ENCODE measurements at regions not wholly inside any gene's neighbourhood (a gene's known extent, or its start where the extent isn't known, plus 50 kb on each side); places are given as distances from the start of the nearest gene placed in this dataset.

DNA sequence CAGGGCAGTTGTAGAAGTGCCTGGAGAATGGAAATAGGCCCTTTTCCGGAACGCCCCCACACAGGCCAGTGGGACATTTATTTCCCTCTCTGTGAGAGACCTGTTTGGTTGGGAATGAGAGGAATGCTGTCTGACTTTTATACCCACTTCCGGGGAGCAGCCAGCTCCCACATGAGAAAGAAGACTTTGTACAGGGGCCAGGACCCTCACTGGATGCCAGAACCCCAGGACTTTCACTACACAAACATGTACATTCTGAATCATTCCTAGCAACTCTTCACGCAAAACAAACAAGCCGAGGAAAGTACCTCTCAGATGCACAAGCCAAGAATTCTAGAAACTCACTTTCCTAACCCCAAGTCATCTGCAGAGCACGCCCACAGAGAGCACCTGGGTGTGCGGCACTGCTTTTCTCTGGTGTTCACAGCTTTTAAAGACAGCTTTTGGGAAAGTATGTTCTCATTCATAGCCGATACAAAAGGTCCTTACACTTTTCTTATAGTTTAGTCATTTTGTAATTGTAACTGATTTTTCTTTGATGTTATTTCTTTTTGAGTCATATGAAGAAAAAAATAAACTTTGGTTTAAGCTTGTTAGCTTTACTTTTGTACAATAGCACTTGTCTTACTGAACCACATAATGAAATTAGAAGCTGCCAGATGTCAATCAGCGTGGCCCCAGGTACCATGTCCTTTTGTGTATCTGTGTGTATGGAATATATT is 856.1 kb upstream of the ID2 start:
- DNase-seq = no peak

DNA sequence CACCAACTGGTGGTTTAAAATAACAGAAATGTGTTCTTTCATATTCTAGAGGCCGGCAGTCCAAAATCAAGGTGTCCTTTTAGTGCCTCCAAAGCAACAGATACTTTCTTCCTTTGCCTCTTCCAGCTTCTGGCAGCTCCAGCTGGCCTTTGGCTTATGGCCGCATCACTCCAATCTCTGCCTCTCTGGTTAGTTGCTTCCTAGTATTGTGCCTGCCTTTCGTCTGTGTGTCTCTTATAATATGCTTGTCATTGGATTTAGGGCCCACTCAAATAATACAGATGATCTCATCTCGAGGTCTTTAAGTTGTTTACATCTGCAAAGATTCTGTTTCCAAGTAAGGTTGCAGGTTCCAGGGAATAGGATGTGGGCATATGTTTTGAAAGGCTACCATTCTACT is 855.2 kb upstream of the ID2 start:
- DNase-seq = no peak

DNA sequence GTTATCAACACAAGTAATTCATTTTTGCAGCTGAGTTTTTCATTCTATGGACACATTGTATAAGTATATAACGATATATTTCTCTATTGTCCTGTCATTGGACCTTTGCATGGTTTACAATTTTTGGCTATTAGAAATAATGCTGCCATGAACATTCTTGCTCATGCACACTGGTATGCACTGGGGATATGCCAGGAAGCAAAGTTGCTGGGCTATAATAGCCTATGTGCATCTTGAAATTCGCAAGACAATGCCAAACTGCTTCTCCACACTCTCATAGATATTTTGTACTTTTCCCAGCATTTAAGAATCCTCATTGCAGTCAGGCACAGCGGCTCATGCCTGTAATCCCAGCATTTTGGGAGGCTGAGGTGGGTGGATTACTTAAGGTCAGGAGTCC is 852.6 kb upstream of the ID2 start:
- DNase-seq = no peak

DNA sequence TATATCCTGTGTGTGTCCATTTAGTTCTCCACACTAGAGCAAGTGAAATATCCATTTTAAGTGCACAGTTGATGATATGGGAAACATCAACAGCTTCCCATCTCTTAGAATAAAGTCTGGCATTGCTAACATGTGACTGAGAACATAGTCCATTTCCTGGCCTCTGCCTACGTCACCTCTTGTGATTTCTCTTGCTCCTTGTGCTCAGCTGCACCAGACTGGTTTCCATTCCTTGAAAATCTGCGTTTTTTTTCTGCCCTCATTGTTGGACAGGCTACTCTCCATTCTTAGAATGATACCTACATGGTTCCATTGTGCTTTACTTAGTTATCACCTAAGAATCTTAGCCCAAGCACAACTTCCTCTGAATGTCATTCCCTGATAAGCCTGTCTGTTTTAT is 851.2 kb upstream of the ID2 start:
- no peak for DNase-seq

DNA sequence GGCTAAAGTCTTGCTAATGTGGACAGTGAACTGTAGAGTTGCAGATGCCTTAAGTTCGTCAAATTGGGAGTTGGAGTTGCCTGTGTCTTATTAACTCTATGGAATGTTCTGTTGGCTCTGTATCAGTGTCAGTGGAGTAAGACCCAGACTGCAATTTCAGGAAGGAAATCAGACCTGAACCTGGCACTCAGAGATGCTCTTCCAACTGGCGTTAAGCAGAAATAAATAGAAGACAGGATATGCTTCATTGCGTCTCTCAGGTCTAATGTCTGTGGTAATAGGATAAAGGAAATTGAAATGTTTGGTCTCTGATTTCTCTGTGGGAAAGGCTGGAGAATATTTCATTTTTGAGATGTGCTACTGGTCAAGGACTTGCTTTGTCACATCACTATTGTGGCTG is 846.7 kb upstream of the ID2 start:
- no peak for DNase-seq

DNA sequence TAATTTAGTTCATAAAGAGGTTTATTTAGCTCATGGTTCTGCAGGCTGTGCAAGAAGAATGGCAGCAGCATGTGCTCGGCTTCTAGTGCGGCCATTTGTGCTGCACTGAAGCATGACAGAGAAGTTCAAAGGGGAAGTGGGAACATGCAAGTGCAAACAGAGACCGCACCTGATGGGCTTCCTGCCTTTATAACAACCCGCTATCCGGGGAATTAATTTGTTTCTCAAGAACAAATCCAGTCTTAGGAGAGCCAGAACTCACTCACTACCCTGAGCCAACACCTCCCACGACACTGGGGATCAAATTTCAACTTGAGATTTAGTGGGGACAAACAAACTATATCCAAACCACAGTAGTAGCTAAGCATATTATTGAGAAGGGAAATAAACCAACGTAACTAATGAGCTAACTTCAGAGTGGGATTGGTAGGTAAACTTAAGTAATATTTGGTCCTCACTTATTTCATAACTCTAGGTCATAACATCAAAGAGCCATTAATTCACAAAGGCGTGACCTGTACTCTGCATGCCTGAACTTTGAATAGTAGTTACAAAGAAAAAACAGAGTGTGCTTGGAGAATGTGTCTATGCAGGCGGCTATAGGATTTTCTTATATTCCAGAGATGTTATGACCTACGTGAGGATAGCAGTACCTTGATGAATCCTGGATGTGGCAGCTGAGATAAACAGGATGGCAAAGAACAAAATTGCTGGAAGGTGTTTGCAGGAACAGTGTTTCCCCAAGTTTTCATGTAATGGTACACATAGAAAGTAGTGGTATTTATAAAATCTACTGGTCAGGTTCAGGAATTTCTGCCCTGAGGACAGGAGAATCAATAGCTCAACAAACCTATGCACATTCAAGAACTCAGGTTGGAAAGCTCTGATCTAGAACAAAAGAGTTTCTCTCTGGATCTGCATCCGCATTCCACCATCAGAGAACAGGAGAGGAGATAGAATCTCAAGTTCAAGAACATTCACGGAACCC is 845.9 kb upstream of the ID2 start:
- DNase-seq = no peak

DNA sequence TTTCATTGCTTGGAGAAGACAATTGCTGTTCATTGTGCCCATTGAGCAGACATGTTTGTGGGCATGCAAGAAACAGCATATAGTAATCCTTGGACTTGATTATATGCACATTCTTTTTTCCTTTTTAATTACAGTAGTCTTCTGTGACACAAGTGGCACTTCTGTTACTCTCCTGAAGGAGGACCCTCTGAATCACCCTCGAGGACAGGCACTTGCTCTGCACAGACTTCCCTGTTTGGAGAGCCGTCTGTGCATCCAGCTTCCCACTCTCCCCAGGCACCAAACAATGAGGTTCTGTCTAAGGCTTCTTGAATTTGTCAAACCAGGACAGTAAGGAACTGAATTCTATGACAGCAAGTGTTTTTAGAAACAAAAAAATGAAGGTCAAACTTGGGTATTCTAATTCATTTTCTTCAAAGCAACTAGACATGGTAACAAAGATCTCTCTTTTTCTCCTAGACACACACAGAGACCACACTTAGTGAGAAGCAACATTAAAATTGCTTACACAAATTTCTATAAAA is 844.6 kb upstream of the ID2 start:
- no peak for DNase-seq

DNA sequence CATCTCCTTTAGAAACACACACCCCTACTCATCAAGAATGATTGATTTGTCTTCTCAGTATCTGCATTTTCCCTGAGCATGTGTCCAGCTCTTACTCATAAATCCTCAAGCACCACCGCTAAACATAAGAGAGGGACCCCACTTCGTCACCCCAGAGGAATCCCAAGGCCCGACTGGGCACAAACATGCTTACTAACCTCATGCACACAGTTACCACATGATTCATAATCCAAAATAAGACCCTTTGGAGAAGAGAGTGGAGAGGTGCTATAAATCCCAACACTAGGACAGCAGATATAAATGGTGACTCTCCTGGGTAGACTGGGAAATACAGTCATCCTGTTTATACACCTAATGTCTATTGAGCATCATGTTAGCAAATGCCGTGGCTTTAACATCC is 843.2 kb upstream of the ID2 start:
- DNase-seq = no peak

DNA sequence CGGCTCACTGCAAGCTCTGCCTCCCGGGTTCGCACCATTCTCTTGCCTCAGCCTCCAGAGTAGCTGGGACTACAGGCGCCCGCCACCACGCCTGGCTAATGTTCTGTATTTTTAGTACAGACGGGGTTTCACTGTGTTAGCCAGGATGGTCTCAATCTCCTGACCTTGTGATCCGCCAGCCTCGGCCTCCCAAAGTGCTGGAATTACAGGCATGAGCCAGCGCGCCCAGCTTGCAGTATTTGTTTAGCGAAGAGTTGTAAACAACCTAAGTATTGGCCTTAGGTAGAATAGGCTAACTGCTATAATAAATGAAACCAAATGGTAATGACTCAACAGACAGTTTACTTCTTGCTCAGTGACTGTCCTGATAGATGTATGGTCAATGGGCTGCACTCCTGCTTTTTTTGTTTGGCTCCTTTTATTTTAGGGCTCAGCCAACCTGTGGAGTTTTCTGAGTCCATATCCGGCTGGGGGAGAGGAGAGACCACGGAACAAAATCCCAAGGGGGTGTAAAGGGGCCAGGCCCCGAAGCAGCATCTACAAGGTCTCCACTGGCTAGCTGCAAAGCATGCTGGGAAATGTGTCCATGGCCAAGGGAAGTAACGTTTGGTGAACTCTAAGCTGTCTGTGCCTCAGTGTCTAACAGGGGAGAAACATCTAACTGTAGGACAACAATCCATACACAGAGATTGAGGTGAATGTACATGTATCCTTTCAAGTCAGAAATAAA is 841.0 kb upstream of the ID2 start:
- no peak for DNase-seq

DNA sequence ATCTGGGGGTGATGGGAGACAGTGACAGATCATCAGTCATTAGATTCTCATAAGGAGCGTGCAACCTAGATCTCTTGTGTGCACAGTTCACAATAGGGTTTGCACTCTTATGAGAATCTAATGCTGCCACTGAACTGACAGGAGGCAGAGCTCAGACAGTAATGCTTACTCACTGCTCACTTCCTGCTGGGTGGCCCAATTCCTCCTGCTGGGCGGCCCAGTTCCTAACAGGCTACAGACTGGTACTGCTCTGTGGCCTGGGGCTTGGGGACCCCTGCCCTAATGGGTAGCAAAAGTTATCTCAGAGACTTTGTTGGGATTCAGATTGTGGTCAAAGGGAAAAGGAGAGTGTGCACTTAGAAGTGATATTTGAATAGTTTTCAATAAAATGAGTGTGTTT is 840.1 kb upstream of the ID2 start:
- no peak for DNase-seq

DNA sequence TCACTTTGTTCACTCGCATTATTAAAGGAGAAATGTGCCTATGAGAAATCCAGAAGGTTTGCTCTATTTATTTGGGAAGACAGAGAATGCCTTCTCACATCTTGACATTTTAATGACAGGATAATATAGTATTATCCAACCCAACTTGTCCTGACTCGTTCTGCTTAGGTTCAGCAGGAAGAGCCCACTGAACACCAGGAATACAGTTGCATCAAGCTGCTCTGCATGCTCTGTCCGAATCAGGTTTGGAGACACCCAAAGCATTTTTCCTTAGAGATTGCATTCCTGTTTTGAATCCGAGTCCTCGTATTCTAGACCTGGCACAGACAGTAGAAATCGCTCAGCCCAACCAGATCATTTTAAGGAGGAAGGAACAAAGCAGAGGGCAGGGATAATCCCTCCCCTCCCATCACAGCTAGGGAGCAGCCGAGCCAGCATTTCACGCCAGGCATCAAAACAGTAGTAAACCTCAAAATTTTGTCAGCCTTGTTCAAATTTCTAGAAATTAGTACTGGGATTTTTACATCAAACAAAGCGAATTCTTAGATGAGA is 837.4 kb upstream of the ID2 start:
- DNase-seq = no peak

DNA sequence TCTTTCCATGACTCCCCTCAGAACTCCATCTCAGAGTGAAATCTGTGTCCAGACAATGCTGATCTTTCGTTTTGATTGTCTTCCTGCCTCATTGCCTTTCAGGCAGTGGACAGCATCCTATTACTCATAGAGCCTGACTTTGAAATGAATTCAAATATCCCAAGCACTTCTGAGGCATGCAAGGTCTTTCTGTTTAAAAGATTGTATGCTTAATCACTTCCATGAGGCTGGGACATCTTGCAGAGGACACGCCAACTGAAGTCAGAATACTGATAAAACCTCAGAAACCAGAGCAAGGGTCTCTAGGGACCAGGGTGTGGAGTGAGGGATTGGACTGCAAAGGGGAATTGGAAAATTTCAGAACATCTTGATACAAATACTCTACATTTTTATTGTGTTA is 836.5 kb upstream of the ID2 start:
- DNase-seq = no peak

DNA sequence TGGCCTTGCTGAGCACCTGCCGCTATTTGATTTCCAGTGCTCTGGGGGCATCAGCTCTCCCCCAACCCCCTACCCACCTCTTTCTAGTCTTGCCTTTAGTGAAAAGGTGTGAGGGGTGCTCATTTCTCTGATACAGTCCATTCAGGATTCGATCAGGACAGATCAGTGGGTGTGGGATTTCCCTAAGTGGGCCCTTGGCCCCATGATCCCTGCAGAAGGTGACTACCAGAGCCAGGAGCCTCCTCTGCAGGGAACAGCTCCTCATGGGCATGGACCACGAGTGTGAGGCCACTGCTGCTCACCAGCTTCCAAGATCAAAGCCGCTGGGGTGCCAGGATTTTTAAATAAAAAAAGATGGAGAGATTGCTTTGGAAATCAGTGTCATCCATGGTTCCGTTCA is 835.2 kb upstream of the ID2 start:
- no peak for DNase-seq

DNA sequence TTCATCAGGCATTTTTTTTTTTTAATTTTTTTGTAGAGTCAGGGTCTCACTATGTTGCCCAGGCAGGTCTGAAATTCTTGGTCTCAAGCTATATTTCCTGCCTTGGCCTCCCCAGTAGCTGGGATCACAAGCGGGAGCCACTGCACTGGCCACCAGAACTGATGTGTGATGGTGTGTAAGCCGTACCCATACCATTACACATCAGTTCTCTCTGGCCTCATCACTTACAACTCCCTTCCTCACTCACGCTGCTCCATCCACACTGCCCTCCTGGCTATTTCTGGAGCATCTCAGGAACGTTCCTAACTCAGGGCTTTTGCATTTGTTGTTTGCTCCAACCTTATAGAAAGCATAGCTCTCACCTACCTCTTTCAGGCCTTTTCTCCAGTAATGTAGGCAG is 834.5 kb upstream of the ID2 start:
- DNase-seq = no peak

DNA sequence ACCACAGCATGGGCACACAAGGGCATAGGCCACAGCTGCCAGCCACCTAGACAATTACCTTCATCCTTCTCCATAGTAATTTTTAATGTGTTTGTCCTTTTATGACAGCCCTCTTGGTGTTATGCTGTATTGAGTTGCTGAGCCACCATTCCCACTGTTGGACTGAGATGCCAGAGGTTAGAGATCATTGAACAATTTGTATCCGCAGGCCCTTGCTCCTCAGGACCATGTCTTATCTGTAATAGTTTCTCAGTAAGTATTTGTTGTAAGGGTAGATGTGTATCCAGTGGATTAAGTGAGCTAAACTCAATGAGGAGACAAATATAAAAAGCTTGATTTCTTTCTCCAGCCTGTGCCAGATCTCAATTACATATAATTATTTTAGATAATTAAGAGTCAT is 832.8 kb upstream of the ID2 start:
- no peak for DNase-seq

DNA sequence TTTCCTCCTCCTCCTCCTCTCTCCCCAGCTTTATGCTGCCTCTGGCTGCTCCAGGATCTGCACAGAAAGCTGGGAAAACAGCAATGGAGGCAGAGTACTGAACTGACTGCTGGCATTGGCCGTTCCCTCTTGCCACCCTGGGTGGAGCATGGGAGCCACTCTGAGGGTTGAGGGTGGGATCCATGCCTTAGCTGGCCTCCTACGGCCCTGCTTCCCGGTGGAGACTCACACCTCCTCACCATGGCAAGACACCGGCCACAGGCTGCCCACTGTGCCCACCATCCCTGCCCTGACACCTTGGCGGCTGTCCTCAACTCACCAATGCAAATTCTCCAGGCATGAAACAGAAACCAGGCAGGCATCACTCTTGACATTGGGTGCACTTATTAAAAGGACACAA is 832.3 kb upstream of the ID2 start:
- no peak for DNase-seq

DNA sequence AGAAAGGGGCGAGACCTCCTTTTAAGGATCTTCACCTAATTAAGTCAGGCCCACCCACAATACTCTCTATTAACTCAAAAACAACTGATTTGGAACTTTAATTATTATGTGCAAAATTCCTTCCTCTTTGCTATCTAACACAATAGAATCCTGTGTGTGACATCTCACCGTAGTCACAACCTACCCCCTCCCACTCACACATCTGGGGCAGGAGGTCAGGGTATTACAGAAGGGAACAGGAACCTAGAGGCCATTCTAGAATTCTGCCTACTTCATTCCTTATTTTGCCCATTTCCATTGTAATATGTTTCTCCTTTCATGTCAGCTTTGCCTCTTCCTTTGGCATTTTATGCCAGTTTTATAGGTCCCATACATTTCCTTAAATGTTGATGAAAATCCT is 829.3 kb upstream of the ID2 start:
- DNase-seq = no peak

DNA sequence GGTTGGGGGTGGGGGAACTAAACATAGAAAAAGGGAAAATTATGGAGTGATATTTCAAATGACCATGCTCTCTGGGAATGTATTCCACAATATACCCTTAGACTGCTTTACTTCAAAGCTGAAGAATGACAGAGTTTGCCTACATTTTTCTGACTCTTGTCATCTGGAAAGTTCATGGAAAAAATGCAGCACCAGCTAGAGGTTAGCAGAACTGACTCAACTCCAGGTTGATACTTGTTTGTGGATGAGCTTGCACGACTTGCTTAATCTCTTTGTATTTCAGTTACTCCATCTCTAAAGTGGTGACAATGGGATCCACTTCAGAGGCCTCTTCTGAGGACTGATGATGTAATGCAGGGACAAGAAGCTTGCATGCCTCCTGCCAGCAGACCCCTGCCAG is 824.0 kb upstream of the ID2 start:
- no peak for DNase-seq

DNA sequence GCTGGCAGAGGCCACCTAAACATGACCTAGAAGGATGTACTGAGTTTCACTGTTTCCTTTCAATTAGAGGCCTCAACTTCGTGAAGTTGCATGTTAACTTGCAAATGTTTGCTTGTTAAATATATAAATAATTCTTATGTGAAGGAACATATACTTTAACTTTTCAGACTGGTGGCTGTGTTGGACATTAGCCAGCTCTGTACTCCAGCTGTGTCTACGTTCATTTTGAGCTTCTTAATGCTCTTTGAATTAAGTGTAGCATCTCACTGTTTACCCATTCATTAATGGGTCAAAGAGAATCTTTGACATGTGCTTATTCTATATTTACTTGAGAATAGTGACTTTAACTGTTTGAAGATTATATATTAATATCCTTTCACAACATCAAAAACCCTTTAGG is 823.2 kb upstream of the ID2 start:
- no peak for DNase-seq

DNA sequence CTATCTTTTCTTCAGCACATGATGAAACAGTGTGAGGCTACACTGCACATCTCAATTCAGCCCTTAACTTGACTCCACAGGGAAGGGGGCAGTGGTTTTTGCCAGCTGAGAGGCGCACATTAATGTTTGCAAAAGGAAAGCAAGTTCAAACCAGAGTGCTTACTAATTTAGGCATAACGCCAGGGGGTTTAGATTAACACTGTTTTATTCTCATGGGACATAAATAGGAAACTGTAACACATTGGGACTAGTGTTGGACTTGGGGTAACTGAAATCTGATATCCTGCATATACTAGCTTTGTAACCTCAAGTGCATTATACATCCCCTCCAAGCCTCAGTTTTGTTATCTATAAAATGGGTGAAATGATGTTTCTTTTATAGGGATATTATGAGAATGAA is 821.2 kb upstream of the ID2 start:
- no peak for DNase-seq

DNA sequence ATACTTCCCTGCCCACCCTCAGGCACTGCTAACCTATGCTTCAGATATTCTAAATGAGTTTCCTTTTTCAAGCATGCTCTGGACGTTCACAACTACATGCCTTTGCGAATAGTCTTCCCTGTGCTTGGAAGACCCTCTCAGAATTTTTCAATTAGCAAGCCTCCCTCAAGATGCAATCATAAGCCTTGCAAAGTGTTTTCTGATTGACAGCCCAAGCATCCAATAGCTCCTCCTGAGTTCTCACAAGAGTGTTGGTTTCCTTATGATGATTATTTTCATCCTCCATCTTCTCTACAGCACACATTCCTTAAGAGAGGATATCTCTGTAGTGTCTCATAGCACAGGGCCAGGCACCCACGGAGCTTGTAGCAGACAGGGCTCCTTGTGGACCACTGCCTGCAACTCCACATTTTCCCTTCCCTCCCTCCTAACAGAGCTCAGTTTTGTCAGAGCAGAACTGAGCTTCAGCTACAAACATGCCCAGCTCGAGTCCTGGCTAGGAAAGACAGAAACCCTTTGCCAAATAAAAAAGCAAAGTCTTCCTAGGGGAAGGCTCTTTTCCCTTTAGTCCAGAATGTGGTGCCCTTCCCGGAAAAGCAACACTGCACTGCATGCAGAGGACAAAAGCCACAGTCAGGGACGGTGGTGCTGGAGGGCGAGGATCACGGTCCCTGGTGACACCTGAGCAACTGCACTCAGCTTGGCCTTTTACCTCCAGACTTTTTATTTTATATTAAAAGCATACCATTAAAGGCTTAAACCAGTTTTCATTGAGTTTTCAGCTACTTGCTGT is 819.8 kb upstream of the ID2 start:
- no peak for DNase-seq

DNA sequence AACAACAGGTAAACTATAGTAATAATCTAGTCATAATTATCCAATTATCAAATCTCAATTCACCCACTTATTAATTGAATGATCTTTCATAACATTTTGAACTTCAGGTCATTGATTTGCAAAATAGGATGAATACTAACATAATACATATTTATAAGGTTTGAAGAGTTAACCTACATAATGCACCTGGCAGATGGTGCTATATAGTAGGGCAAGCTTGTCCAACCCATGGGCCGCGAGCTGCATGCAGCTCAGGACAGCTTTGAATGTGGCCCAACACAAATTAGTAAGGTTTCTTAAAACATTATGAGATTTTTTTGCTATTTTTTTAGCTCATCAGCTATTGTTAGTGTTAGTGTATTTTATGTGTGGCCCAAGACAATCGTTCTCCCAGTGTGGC is 815.8 kb upstream of the ID2 start:
- no peak for DNase-seq

All from activated T-cell treated with anti-CD3 and anti-CD28 coated beads, Interleukin-2, amount 50 U/mL, for 1 hour (primary cell).